Stimulated activated CD8-positive, alpha-beta memory T cell treated with anti-CD3 and anti-CD28 coated beads, Interleukin-4, amount 100 ng/mL, for 4 hours (primary cell): ENCODE measurements at regions not wholly inside any gene's neighbourhood (a gene's known extent, or its start where the extent isn't known, plus 50 kb on each side); places are given as distances from the start of the nearest gene placed in this dataset.

Source experiments
- DNase-seq, 2 donors: peaks; one replicate each; pipeline ENCODE4 v3.0.0-alpha.2; 2020; ENCODE audit warnings: low read depth in 2 of 2, low spot score in 1 of 2

DNA sequence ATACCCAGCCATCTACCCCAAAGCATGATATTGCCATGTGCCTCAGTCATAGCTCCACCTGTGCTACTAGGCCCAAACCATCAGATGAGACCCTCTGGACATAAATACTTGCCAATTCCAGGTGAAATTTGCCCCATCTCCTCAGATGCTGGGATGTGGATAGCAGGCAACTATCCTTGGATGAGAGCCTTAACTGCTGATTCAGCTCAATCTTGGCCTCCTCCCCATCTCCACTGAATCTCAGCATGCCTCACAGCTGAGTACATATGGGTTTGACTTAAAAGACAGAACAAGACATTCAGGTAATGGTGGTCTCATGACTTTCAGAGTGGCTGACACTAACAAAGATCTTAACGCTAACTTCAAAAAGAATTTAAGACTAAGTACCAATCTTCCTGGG lies 50.8 kb upstream of the KLHL13 start:
- DNase-seq, result no peak

- no peak for DNase-seq
Measured at GRCh38 chrX:118171356-118171755, 54.7 kb upstream of the KLHL13 start.

DNA sequence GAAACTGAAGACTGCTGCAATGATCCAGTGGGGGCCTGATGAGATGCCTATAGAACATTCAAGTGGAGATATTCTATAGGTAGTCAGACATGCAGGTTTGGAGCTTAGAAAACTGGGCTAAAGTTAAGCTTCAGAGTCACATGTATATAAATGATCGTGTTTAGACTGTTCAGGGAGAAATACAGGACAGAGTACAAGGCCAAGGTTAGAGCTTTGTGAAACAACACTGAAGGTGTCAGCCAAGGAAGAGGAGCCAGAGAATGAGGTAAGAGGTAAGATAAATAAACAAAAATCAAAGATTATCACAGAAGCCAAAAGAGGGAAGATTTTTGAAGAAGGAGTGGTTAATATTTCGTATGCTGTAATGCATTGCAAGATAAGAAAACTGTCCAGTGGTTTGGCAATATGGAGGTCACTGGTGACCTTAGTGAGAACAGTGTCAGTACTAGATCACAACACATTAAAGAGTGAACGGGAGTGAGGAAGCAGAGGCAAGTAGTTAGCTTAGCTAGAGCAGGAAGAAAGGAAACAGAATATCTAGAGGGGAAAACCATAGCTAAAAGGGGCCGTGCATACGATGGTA lies 58.0 kb upstream of the KLHL13 start:
- no peak for DNase-seq

- DNase-seq, result no peak
Measured at GRCh38 chrX:118177708-118178107, 61.1 kb upstream of the KLHL13 start.

DNA sequence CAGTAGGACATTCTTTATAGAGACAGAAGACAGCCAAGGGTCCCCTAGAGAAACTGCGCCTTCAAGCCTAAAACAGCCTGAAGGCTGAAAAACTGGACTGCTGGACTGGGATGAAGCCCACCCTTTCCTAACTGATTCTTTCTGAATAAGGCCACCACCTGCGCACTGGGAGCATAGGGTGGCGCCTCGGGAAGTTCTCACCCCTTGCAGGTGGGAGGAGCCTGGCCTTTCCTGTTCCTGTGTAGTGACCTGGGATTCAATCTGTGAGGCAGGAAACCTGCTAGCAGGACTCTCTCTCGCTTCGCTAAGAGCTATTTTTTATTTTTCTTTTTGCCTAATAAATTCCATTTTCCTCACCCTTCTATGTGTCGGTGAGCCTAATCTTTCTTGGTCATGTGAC lies 61.8 kb upstream of the KLHL13 start:
- DNase-seq, result no peak

- no peak for DNase-seq
Measured at GRCh38 chrX:118179161-118179560, 62.6 kb upstream of the KLHL13 start.

- no peak for DNase-seq
Measured at GRCh38 chrX:118179718-118180117, 63.1 kb upstream of the KLHL13 start.

DNA sequence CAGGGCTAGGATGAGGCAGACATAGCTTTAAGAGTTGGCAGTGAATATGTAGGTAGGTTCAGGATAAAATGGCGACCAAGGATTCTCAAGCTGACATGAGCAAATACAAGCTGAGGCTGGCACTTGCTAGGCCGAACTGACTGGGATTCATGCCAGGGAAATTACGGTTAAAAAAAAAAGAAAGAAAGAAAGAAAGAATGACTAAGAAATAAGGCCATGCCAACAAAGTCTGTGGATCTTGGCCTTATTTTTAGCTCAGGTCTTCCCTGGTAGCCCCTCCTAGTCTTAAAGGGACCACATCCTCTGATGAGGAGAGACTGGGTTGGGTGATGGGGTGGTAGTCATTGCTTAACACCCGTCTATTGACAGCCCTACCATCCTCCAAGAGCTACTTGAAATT lies 64.4 kb upstream of the KLHL13 start:
- no peak for DNase-seq

DNA sequence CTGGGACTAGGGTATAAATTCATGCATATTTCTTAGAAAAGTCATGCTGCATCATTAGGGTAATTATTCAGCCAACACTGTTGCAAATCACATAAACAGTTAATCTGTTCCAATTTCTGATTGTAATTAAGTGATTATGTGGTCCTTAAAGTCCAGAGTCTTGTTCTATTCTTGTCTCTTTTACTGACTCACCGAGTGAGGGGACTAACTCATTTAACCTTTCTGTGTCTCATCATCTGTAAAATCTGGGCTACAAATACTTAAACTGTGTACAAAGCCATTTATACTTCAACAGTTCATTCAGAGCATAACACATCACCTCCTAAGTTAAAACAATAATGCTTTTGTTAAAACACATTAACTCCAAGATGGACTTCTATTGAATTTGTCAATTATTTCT lies 65.4 kb upstream of the KLHL13 start:
- no peak for DNase-seq

DNA sequence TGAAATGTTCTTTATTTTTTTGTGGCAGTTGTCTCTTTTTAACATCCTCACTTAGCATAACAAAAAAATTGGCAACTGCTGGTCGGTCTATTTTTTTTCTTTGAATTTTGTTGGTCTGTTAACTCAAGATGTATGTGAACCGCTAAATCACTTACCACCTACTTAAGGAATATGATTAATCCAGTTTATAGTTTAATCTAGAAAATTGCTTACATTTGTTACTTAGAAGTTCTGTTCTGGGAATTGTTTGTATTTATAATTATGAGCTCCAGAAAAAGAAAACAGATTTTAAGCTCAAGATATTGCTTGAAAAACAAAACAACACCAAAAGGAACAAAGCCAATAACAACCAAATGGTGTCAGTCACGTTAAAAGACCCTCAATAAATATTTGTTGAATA lies 66.1 kb upstream of the KLHL13 start:
- DNase-seq, result no peak

- no peak for DNase-seq
Measured at GRCh38 chrX:118183606-118184005, 67.0 kb upstream of the KLHL13 start.

DNA sequence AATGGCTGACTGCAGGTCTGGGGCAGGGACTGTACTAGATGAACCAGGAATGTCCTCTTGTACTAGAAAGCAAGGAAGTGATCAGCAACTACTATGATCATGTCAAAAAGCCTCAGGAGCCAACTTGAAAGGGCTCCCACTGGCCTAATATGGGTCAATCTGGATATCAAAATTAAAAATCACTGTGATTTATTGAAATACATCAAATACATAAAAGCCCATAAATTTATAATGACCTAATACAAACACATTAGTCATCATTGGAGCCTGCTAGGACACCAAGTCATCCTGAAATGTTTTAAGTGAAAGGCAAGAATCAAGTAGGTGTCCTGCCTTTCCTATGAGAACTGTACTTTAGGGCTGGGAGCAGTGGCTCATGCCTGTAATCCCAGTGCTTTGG lies 70.5 kb upstream of the KLHL13 start:
- DNase-seq, result no peak

- no peak for DNase-seq
Measured at GRCh38 chrX:118189000-118189399, 72.4 kb upstream of the KLHL13 start.

- DNase-seq, result no peak
Measured at GRCh38 chrX:118189628-118190027, 73.0 kb upstream of the KLHL13 start.

DNA sequence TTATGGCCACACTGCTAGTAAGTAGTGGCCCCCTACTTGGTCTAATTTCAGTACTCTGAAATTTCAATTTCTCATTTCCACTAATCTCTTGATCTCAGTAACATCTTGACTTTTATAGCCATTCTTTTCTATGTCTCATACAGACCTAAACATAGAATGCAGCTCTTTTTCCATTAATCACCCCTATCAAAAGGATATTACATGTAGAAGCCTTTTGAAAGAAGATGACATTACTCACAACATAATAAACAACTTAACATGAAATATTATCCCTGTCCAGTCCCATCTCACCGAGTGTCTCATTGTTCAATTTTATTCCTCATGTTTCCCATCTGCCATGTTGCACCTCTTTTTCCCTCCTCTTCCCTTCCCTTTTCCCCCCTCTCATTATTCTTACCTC lies 81.1 kb upstream of the KLHL13 start:
- no peak for DNase-seq

GRCh38 chrX:118198577-118198976 lies 82.0 kb upstream of the KLHL13 start:
- no peak for DNase-seq

GRCh38 chrX:118199997-118200396 lies 83.4 kb upstream of the KLHL13 start:
- DNase-seq, result no peak

DNA sequence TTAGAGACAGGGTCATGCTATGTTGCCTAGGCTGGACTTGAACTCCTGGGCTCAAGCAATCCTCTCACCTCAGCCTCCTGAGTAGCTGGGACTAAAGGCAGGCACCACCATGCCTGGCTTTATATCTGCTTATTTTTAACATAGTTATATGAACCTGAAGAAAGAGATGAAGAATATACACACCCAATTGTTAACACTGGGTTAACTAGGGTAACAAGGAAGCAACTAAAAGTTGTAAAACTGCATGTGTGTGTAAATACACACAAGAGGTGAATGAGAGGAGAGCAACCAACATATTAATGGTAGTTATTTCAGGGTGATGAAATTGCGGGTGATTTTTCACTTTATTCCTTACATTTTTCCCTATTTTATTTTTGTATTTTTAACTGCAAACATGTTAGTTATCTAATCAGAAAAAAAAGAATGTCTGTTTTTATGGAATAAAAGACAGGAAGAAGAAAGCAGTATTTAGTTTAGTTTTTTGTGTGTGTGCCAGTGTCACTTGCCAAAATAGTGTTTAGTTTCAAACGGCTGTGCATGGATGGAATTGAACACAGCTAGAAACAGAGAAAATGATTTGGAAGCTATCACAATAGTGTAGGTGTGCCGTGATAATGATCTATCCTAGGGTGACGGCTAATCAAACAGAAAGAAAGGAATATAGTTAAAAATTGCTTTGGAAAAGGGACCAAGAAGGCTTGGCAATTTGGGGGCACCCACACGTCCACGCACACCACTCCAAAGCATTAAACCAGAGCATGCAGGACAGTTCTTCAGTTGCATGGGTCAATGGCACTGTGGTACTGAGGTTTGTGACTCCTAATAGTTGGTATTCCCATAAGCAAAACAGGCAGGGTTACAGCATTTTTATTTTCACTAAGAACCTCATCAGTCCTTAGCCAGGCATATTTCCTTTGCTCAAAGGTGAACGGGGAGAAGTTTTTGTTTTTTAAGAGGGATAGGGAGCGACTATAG lies 89.1 kb upstream of the KLHL13 start:
- DNase-seq, result no peak

GRCh38 chrX:118207831-118208453 lies 91.3 kb upstream of the KLHL13 start:
- DNase-seq, result no peak

DNA sequence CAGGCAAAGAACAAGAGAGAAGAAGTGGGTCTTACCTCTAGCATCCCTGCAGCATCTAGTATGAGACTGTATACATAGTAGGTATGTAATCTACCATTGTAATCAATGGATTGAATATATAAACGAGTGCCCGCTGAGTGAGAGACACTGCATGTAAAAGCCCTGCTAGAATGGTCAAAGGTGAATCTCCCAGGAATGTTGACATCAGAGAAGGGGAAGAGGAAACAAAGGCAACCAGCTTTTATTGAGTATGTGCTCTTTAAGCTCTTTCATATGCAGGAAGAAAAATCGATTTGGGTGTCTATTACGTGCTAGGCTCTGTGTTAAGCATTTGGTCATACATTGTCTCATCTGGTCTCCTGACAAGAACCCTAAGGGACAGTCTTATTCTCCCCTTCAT lies 91.9 kb upstream of the KLHL13 start:
- DNase-seq, result no peak

DNA sequence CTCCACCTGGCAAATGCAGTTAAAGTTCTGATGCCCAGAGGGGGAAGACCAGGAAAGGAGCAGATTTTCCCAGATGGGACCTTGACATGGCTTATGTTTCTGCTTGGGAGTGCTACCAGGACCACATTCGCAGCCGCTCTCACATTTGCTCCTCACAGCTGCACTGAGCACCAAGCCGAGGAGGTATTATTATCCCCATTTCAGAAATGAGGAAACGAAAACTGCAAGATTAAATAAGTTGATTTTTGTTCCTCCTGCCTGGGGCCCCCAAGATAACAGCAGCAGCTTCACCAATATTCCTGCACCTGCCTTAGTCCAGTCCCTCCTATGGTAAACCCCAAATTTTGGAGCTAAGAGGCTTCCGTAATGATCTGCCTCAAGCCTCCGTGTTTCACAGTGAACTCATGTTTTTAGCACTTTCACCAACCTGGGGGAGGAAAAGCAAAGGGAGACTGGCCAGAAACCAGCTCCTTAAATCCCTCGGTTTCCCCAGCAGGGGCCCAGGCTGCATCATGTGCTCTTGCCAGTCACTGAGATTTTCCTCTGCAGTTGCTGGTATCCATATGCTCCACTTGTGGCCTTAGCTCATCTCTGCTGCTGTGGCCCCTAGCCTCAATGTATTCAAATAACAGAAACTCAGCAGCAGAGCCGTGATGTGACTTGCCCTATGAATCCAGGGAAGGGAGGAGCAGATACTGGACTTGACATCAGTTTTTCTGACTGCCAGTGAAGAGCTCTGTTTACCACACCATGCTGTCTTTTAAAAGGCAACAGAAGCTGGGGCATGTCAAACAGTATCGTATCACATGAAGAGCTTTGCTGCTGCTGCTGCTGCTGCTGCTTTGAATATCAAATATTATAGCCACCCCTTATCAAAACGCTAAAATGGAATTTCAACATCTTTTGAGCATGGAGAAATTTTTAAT lies 95.5 kb upstream of the KLHL13 start:
- no peak for DNase-seq
